ENCODE measurements at regions not wholly inside any gene's neighbourhood (a gene's known extent, or its start where the extent isn't known, plus 50 kb on each side); places are given as distances from the start of the nearest gene placed in this dataset.

DNA sequence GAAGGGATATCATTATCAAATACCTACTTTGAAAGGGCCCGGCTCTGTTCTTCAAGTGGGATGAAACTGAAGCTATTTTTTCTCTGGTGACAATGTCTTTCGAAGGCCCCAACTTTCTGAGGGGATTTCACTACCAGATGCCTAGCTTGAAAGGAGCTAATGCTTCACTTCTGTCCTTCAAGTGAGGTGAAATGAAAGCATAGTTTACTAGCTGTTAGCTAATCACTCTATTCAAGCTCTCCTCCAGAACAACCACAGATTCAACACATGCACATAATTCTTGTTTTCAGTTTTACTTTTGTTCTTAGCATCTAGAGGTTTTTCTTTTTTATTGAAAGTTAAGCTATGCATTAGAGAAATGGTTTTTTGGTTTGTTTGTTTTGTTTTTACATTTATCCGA is 571.4 kb downstream of the NOVA1 start:
- DNase-seq (ENCODE audit: low read depth): no peak
- no peak overlapping the region for H3K4me3 ChIP-seq (ENCODE audit: control insufficient read depth, low read depth, low read length)
- no peak for TF ChIP-seq CTCF (conservative IDR thresholded peaks at IDR 0.05; ENCODE audit: control insufficient read depth, insufficient read depth, low read depth, low read length)

DNA sequence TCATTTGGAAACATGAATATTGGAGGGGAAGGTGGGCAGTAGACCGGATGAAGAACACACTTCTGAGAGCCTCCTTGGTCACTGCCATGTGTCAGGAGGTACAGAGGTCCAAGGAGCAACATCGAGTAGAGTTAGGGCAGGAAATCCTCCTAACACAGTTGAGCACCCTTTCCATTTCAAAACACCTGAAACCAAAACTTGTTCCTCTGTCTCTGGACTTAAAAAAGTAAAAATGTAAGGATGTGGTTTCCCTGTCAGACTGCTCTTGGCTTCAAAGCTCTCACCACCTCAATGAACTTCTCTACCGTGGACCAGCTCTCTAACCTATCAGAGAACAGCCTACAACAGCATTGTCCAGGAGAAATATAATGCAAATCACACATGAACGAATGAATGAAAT is 573.9 kb downstream of the NOVA1 start:
- H3K4me3 ChIP-seq (ENCODE audit: control insufficient read depth, low read depth, low read length): no peak overlapping the region
- no peak for TF ChIP-seq CTCF (conservative IDR thresholded peaks at IDR 0.05; ENCODE audit: control insufficient read depth, insufficient read depth, low read depth, low read length)
- no peak for DNase-seq (ENCODE audit: low read depth)

DNA sequence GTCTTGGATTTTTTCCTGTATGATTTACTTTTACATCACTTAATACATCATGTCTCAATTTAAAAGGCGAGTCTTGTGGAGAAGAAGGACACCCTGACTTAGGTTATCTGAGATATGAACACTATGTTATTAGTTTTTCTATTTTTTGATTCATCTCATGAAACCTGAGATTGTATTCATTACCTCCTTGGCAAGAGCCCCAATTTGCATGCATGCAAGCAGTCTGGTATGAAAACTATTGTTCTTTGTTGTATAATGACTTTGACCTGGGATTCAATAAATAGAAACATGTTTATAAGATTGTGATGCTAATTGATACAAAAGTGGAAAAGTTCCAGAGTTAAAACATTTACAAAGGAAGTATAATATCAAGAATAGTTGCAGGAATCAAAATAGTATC is 576.1 kb downstream of the NOVA1 start:
- no peak for TF ChIP-seq CTCF (conservative IDR thresholded peaks at IDR 0.05; ENCODE audit: control insufficient read depth, insufficient read depth, low read depth, low read length)
- no peak for DNase-seq (ENCODE audit: low read depth)

DNA sequence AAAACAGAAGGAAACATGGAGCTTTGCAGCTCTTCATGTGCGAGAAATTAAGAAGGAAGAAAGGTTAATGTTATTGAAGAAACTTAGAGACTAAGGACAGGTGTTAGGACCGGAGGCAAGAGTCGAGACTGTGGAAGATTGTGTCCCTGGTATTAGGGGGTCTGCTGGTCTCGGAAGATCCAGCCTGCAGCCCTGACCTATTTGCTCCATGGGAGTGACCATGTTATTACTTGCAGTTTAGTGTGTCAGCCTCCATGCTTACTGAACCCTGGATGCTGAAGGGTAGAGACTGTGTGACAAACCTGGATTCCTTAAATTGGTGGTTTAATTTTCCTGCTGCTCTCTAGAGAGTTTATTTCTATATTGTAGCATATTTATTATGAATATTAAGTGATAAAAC is 580.6 kb downstream of the NOVA1 start:
- H3K4me3 ChIP-seq (ENCODE audit: control insufficient read depth, low read depth, low read length): no peak overlapping the region
- no peak for DNase-seq (ENCODE audit: low read depth)
- TF ChIP-seq CTCF (conservative IDR thresholded peaks at IDR 0.05; ENCODE audit: control insufficient read depth, insufficient read depth, low read depth, low read length): no peak

More for the DNA sequence above, 576.1 kb downstream of the NOVA1 start:
- H3K4me3 ChIP-seq (ENCODE audit: control insufficient read depth, low read depth, low read length): no peak overlapping the region

- peak; percentile 65 for DNase-seq (ENCODE audit: low read depth)
- TF ChIP-seq CTCF (conservative IDR thresholded peaks at IDR 0.05; ENCODE audit: control insufficient read depth, insufficient read depth, low read depth, low read length): peak; percentile 63
- H3K4me3 ChIP-seq (ENCODE audit: control insufficient read depth, low read depth, low read length): no peak overlapping the region
Observed at GRCh38 chr14:26008290-26008689, 589.5 kb downstream of the NOVA1 start.

GRCh38 chr14:26004342-26004741 is 593.5 kb downstream of the NOVA1 start:
- H3K4me3 ChIP-seq (ENCODE audit: control insufficient read depth, low read depth, low read length): no peak overlapping the region
- no peak for TF ChIP-seq CTCF (conservative IDR thresholded peaks at IDR 0.05; ENCODE audit: control insufficient read depth, insufficient read depth, low read depth, low read length)
- no peak for DNase-seq (ENCODE audit: low read depth)

GRCh38 chr14:25993830-25994229 is 604.0 kb downstream of the NOVA1 start:
- no peak for TF ChIP-seq CTCF (conservative IDR thresholded peaks at IDR 0.05; ENCODE audit: control insufficient read depth, insufficient read depth, low read depth, low read length)
- H3K4me3 ChIP-seq (ENCODE audit: control insufficient read depth, low read depth, low read length): no peak overlapping the region
- no peak for DNase-seq (ENCODE audit: low read depth)
